Gastrocnemius medialis (tissue), 4 donors: ENCODE measurements at regions not wholly inside any gene's neighbourhood (a gene's known extent, or its start where the extent isn't known, plus 50 kb on each side); places are given as distances from the start of the nearest gene placed in this dataset.

Source experiments
- POLR2A ChIP-seq, 2 donors: fragments of 450-650 bp; IDR thresholded peaks; one replicate each; pipeline ENCODE4 v1.6.1; 2017; ENCODE audit warnings: antibody characterized with exemption in 2 of 2, mild to moderate bottlenecking in 2 of 2, moderate library complexity in 2 of 2
- TF ChIP-seq, protein P1 (sequence below), 5 experiments: fragments of 450-650 bp in 3 of 5; fragments of 200-600 bp in 2 of 5; sonication (generic) in 2 of 5; IDR thresholded peaks in 4 of 5; conservative IDR thresholded peaks in 1 of 5; 1 replicate in 4 of 5; 2 replicates in 1 of 5; pipeline ENCODE4 v1.5.1; 2016 to 2019; ENCODE audit warnings: antibody characterized with exemption in 5 of 5, mild to moderate bottlenecking in 3 of 5, moderate library complexity in 3 of 5

DNA sequence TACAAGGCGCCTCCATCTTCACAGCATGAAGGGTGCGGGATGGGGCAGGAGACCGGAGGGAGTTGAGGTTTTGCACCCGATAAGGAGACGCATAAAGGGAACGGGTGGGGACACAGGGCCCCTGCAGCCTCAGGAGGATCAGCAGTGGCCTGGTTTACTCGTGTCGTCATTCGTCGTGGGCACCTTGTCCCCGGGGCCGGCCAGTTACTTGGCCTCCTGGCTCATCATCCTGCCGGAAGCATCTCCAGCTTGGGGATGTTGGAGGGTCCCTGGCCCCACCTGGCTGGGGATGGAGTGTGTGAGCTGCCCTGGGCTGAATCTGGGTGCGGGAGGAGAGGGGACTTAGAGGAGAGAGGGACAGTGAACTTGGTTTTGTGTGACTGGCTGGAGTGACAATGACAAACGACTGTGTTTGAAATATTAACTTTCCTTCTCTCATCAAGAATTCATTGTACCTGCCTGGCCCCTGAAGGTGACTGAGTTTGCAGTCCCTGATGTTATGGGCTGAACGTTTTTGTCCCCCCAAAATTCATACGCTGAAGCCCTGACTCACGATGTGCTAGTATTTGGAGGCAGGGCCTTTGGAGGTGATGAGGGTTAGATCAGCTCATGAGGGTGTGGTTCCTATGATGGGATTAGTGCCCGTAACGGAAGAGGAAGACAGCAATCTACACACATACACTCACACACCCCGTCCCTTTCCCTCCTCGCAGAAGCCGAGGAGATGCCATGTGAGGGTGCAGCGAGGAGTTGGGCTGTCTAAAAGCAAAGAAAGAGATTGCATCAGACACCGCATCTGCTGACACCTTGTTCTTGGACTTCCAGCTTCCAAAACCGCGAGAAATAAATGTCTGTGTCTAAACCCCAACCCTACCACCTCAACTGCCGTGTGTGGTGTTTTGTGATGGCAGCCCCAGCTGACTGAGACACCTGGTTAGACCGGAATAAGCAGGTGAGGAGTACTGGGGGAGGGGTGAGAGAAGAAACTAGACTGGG lies 65.0 kb upstream of the MAP3K4 start:
- TF ChIP-seq, protein P1, sequence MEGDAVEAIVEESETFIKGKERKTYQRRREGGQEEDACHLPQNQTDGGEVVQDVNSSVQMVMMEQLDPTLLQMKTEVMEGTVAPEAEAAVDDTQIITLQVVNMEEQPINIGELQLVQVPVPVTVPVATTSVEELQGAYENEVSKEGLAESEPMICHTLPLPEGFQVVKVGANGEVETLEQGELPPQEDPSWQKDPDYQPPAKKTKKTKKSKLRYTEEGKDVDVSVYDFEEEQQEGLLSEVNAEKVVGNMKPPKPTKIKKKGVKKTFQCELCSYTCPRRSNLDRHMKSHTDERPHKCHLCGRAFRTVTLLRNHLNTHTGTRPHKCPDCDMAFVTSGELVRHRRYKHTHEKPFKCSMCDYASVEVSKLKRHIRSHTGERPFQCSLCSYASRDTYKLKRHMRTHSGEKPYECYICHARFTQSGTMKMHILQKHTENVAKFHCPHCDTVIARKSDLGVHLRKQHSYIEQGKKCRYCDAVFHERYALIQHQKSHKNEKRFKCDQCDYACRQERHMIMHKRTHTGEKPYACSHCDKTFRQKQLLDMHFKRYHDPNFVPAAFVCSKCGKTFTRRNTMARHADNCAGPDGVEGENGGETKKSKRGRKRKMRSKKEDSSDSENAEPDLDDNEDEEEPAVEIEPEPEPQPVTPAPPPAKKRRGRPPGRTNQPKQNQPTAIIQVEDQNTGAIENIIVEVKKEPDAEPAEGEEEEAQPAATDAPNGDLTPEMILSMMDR (IDR thresholded peaks at IDR 0.05 in 4 of 5, conservative IDR thresholded peaks at IDR 0.05 in 1 of 5): no peak
- no peak for TF ChIP-seq POLR2A (IDR thresholded peaks at IDR 0.05)
